ENCODE measurements at regions not wholly inside any gene's neighbourhood (a gene's known extent, or its start where the extent isn't known, plus 50 kb on each side); places are given as distances from the start of the nearest gene placed in this dataset.

- no peak for TF ChIP-seq ZBTB33 (CRISPR knock-in tag; IDR thresholded peaks at IDR 0.05)
- TF ChIP-seq GABPA (IDR thresholded peaks at IDR 0.05; ENCODE audit: low read depth, low read length): no peak
- TF ChIP-seq GABPA (CRISPR knock-in tag; IDR thresholded peaks at IDR 0.05; ENCODE audit: low read depth): no peak
Measured at GRCh38 chr10:42482411-42482810, 156.0 kb downstream of the ZNF33B start.
